Uterus (tissue), 2 donors: ENCODE measurements at regions not wholly inside any gene's neighbourhood (a gene's known extent, or its start where the extent isn't known, plus 50 kb on each side); places are given as distances from the start of the nearest gene placed in this dataset.

ENCODE experiments used
- CTCF ChIP-seq, 4 experiments: fragments of 200-600 bp in 2 of 4; fragments of 450-650 bp in 2 of 4; sonication (generic) in 2 of 4; IDR thresholded peaks; one replicate each; pipeline ENCODE4 v1.5.1; 2016 to 2019; ENCODE audit warnings: antibody characterized with exemption in 4 of 4, mild to moderate bottlenecking in 2 of 4, moderate library complexity in 1 of 4
- POLR2A ChIP-seq, 2 donors: fragments of 450-650 bp; IDR thresholded peaks; one replicate each; pipeline ENCODE4 v1.6.1; 2016; ENCODE audit warnings: antibody characterized with exemption in 2 of 2, mild to moderate bottlenecking in 1 of 2, moderate library complexity in 1 of 2

- TF ChIP-seq POLR2A (IDR thresholded peaks at IDR 0.05) (no peak), CTCF (IDR thresholded peaks at IDR 0.05) (no peak)
Observed at GRCh38 chr21:16156841-16157489, 427.2 kb downstream of the USP25 start.
